Hepatocyte (in vitro differentiated cells): ENCODE measurements at regions not wholly inside any gene's neighbourhood (a gene's known extent, or its start where the extent isn't known, plus 50 kb on each side); places are given as distances from the start of the nearest gene placed in this dataset.

ENCODE experiments used
- EZH2phosphoT487 ChIP-seq: fragments of 200-600 bp; sonication (generic); IDR thresholded peaks from one replicate; pipeline ENCODE4 v1.6.1; 2018; ENCODE audit warnings: antibody characterized with exemption, mild to moderate bottlenecking, low read depth, moderate library complexity; ENCODE audit not compliant: unreplicated experiment, severe bottlenecking
- TF ChIP-seq, protein P1 (sequence below): fragments of 200-600 bp; sonication (generic); IDR thresholded peaks from 2 replicates; pipeline ENCODE4 v1.5.1; 2016; ENCODE audit warnings: antibody characterized with exemption, mild to moderate bottlenecking; ENCODE audit not compliant: poor library complexity

DNA sequence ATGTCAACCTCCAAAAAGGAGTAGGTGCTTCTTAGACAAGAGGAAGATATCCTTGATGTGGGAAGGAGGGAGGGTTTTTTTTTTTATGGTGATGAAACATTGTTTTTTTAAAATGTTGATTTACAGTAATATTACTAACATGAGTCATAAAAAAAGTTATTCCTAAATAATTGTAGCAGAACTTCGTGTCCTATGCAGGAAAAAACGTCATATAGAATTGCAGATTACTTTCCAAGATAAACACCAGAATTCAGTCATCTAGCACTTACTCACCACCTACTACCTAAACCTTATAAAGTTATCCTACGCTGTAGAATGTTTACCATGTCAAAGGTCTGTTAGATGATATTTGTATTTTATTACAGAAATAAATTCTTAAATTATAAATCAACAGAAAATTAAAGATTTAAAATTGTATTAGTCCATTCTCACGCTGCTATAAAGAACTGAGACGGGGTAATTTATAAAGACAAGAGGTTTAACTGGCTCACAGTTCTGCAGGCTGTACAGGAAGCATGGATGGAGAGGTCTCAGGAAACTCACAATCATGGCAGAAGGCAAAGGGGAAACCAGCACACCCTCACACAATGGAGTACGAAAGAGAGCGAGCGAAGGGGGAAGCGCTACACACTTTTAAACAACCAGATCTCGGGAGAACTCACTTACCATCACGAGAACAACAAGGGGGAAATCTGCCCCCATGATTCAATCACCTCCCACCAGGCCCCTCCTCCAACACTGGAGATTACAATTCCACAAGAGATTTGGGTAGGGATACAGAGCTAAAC is 105.2 kb upstream of the NEBL start:
- TF ChIP-seq, protein P1, sequence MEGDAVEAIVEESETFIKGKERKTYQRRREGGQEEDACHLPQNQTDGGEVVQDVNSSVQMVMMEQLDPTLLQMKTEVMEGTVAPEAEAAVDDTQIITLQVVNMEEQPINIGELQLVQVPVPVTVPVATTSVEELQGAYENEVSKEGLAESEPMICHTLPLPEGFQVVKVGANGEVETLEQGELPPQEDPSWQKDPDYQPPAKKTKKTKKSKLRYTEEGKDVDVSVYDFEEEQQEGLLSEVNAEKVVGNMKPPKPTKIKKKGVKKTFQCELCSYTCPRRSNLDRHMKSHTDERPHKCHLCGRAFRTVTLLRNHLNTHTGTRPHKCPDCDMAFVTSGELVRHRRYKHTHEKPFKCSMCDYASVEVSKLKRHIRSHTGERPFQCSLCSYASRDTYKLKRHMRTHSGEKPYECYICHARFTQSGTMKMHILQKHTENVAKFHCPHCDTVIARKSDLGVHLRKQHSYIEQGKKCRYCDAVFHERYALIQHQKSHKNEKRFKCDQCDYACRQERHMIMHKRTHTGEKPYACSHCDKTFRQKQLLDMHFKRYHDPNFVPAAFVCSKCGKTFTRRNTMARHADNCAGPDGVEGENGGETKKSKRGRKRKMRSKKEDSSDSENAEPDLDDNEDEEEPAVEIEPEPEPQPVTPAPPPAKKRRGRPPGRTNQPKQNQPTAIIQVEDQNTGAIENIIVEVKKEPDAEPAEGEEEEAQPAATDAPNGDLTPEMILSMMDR: no peak
- TF ChIP-seq EZH2phosphoT487: no peak
